SK-N-SH (cell line): ENCODE measurements at regions not wholly inside any gene's neighbourhood (a gene's known extent, or its start where the extent isn't known, plus 50 kb on each side); places are given as distances from the start of the nearest gene placed in this dataset.

Experiments
- CTCF ChIA-PET: fragments of 300-600, 350-600 bp; formaldehyde crosslinking; extraction: SDS; loops from one replicate; lab custom pipeline; 2021; lab: Yijun Ruan, JAX
- POLR2A ChIA-PET: fragments of 350-600 bp; sonication (Branson Sonifier 250); formaldehyde crosslinking; extraction: SDS; loops from one replicate; lab custom pipeline; 2020; ENCODE audit warnings: antibody characterized with exemption, inconsistent platforms; lab: Yijun Ruan, JAX
- DNase-seq: peaks from one replicate; pipeline ENCODE4 v3.0.0; 2012
- H2AFZ ChIP-seq: fragments of 200-600 bp; sonication (generic); 2 replicates; pipeline ENCODE4 v1.8.1; 2016; ENCODE audit warnings: antibody characterized with exemption, mild to moderate bottlenecking, low read depth
- H3F3A ChIP-seq: fragments of 200-600 bp; sonication (generic); replicated peaks from 2 replicates; pipeline ENCODE3; 2016; ENCODE audit warnings: antibody characterized with exemption, mild to moderate bottlenecking; ENCODE audit not compliant: insufficient read depth
- H3K27ac ChIP-seq, 2 experiments: fragments of 200-500 bp in 1 of 2; fragments of 200-600 bp in 1 of 2; sonication (Bioruptor generic) in 1 of 2; sonication (generic), shearing (Covaris generic) in 1 of 2; 2 replicates each; pipeline versions ENCODE4 v1.5.1 to v1.6.1; 2014 to 2016; ENCODE audit warnings: low read depth in 2 of 2, inconsistent platforms in 1 of 2, low read length in 1 of 2, mild to moderate bottlenecking in 1 of 2, mixed read lengths in 1 of 2
- H3K27me3 ChIP-seq: fragments of 200-600 bp; sonication (generic), shearing (Covaris generic); 2 replicates; pipeline ENCODE4 v1.6.1; 2016; ENCODE audit warnings: mixed run types; ENCODE audit not compliant: insufficient read depth
- H3K36me3 ChIP-seq, 2 experiments: fragments of 200-500 bp in 1 of 2; fragments of 200-600 bp in 1 of 2; sonication (Bioruptor generic) in 1 of 2; sonication (generic) in 1 of 2; replicated peaks in 1 of 2; 2 replicates each; pipeline versions ENCODE3 to v1.5.1; 2014 to 2016; ENCODE audit warnings: low read length in 1 of 2, mild to moderate bottlenecking in 1 of 2; ENCODE audit not compliant: insufficient read depth in 2 of 2, control insufficient read depth in 1 of 2
- H3K4me1 ChIP-seq, 2 experiments: fragments of 200-500 bp in 1 of 2; fragments of 200-600 bp in 1 of 2; sonication (Bioruptor generic) in 1 of 2; sonication (generic), shearing (Covaris generic) in 1 of 2; 2 replicates each; pipeline versions ENCODE4 v1.5.1 to v1.6.1; 2014 to 2016; ENCODE audit warnings: low read depth in 1 of 2, low read length in 1 of 2, mixed run types in 1 of 2; ENCODE audit not compliant: insufficient read depth in 2 of 2, control insufficient read depth in 1 of 2
- H3K4me2 ChIP-seq: fragments of 200-600 bp; sonication (generic), shearing (Covaris generic); 2 replicates; pipeline ENCODE4 v1.6.1; 2017; ENCODE audit warnings: mixed run types
- H3K4me3 ChIP-seq, 2 experiments: fragments of 200-500 bp in 1 of 2; fragments of 200-600 bp in 1 of 2; sonication (Bioruptor generic) in 1 of 2; sonication (generic), shearing (Covaris generic) in 1 of 2; 2 replicates each; pipeline versions ENCODE4 v1.5.1 to v1.8.1; 2014 to 2016; ENCODE audit warnings: low read depth in 2 of 2, inconsistent platforms in 1 of 2, low read length in 1 of 2, mild to moderate bottlenecking in 1 of 2, mixed read lengths in 1 of 2, moderate library complexity in 1 of 2
- H3K79me2 ChIP-seq: fragments of 200-600 bp; sonication (generic); 2 replicates; pipeline ENCODE4 v1.8.1; 2017; ENCODE audit warnings: mild to moderate bottlenecking; ENCODE audit not compliant: insufficient read depth
- H3K9ac ChIP-seq: fragments of 200-600 bp; sonication (generic); 2 replicates; pipeline ENCODE4 v1.6.1; 2017; ENCODE audit warnings: mixed run types
- H3K9me2 ChIP-seq: fragments of 200-600 bp; sonication (generic); 2 replicates; pipeline ENCODE4 v1.6.1; 2017; ENCODE audit warnings: mixed run types
- H3K9me3 ChIP-seq: fragments of 200-600 bp; sonication (generic); 2 replicates; pipeline ENCODE4 v1.6.1; 2017; ENCODE audit warnings: mixed run types, mild to moderate bottlenecking, moderate library complexity
- H4K20me1 ChIP-seq: fragments of 200-600 bp; sonication (generic); 2 replicates; pipeline ENCODE4 v1.6.1; 2017; ENCODE audit warnings: mild to moderate bottlenecking, mixed run types; ENCODE audit not compliant: insufficient read depth
- EP300 ChIP-seq, 2 experiments: IDR thresholded peaks; 2 replicates each; pipeline versions ENCODE4 v1.4.0 to v1.6.1; 2012; ENCODE audit warnings: borderline replicate concordance in 1 of 2, low read depth in 1 of 2, low read length in 1 of 2
- EZH2phosphoT487 ChIP-seq: fragments of 200-600 bp; sonication (generic); IDR thresholded peaks from 2 replicates; pipeline ENCODE4 v1.6.1; 2017; ENCODE audit warnings: low read depth, mixed run types, mild to moderate bottlenecking, antibody characterized with exemption, moderate library complexity, borderline replicate concordance
- GATA2 ChIP-seq: sonication (generic); formaldehyde crosslinking; IDR thresholded peaks from 2 replicates; pipeline ENCODE4 v1.5.0; 2020; ENCODE audit warnings: mild to moderate bottlenecking, missing genetic modification reagents
- RAD21 ChIP-seq: IDR thresholded peaks from 2 replicates; pipeline ENCODE4 v1.6.1; 2012; ENCODE audit warnings: mild to moderate bottlenecking, low read length
- RCOR1 ChIP-seq: fragments of 150-350 bp; IDR thresholded peaks from 2 replicates; pipeline ENCODE4 v1.6.1; 2017; ENCODE audit warnings: antibody characterized with exemption, low read length
- RFX5 ChIP-seq: IDR thresholded peaks from 2 replicates; pipeline ENCODE4 v1.6.1; 2012; ENCODE audit warnings: mild to moderate bottlenecking, improper control_type of control experiment, low read length
- RXRA ChIP-seq: IDR thresholded peaks from 2 replicates; pipeline ENCODE4 v1.4.0; 2012; ENCODE audit warnings: low read depth, mild to moderate bottlenecking, borderline replicate concordance
- SIN3A ChIP-seq: IDR thresholded peaks from 2 replicates; pipeline ENCODE4 v1.6.1; 2012; ENCODE audit warnings: low read depth, mild to moderate bottlenecking, low read length, moderate library complexity, borderline replicate concordance
- YY1 ChIP-seq: IDR thresholded peaks from 2 replicates; pipeline ENCODE4 v1.4.0; 2012; ENCODE audit warnings: low read depth, mild to moderate bottlenecking
- WGBS: methylation state at CpG from one replicate; pipeline ENCODE4 v1.1.6; 2017; ENCODE audit warnings: low lambda C conversion rate; 5-methylcytosine and 5-hydroxymethylcytosine counted together
- TF ChIP-seq, protein P1 (sequence below): fragments of 150-350 bp; IDR thresholded peaks from 2 replicates; pipeline ENCODE4 v1.6.1; 2016; ENCODE audit warnings: mild to moderate bottlenecking, low read depth, low read length
- TF ChIP-seq, protein P2 (sequence below): IDR thresholded peaks from 2 replicates; pipeline ENCODE4 v1.4.0; 2012; ENCODE audit warnings: low read depth, borderline replicate concordance
- TF ChIP-seq, protein P3 (sequence below): IDR thresholded peaks from 2 replicates; pipeline ENCODE4 v1.4.0; 2012; ENCODE audit warnings: low read depth
- TF ChIP-seq, protein P4 (sequence below): fragments of 150-350 bp; IDR thresholded peaks from 2 replicates; pipeline ENCODE4 v1.6.1; 2017; ENCODE audit warnings: antibody characterized with exemption, low read length, low read depth, borderline replicate concordance
- TF ChIP-seq, protein P5 (sequence below): IDR thresholded peaks from 2 replicates; pipeline ENCODE4 v1.6.1; 2012; ENCODE audit warnings: mild to moderate bottlenecking, low read depth, low read length, moderate library complexity

DNA sequence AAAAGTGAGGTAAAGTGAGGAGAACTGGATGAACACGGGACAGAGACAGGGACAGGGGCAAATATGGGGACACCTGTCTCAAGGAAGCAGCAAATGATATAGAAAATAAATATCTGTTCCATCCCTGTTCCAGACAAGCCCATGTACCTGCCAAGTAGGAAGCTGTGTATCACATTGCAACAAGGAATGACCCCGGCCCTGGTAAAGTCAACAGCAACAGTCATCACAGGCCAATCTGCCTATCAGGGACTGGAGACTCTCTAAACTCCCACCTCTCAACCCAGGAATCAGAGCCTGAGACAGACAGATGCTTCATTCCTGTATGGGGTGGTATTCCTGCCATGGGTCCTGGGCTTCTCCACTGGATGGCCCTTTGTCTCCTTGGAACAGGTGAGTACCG lies 156.6 kb upstream of the PRSS1 start (continued):
- TF ChIP-seq, protein P1, sequence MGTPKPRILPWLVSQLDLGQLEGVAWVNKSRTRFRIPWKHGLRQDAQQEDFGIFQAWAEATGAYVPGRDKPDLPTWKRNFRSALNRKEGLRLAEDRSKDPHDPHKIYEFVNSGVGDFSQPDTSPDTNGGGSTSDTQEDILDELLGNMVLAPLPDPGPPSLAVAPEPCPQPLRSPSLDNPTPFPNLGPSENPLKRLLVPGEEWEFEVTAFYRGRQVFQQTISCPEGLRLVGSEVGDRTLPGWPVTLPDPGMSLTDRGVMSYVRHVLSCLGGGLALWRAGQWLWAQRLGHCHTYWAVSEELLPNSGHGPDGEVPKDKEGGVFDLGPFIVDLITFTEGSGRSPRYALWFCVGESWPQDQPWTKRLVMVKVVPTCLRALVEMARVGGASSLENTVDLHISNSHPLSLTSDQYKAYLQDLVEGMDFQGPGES: no peak
- TF ChIP-seq, all 33 proteins: peak for 0

DNA sequence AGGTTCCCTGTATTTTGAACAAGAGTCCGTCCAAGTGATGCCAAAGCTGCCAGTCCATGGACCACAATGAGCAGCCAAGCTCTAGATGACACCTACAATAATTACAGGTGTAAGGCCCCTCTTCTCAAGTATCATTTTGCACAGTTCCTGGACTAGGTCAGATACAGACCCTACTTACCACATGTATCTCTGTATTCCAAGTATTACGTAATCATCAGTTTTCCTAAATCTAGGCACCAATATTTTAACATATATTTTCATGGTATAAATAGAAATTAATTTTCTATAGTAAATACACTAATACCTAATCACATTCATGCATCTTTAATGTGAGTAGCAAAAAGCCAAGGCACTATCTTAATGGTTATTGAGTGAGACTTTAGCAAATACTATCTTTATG lies 157.0 kb upstream of the PRSS1 start:
- Histone ChIP-seq H3K4me3 (no peak overlapping the region), H4K20me1 (no peaks in the 10 kb centered on the region), H3K27me3 (peaks cover 3% of the 10 kb centered on the region; the same call in 1 of the 2 replicates), H3K9ac (no peak overlapping the region), H2AFZ (no peak overlapping the region), H3K4me2 (no peak overlapping the region), H3K9me3 (no peaks in the 10 kb centered on the region), H3K36me3 (no peaks in the 10 kb centered on the region), H3K4me1 (peaks cover 0 to under 1% of the 10 kb centered on the region in 2 experiments; a peak in 1 of 4 replicates), H3K79me2 (no peaks in the 10 kb centered on the region), H3K27ac (no peak overlapping the region), H3K9me2 (no peaks in the 10 kb centered on the region), H3F3A (no peaks in the 10 kb centered on the region)
- ChIA-PET POLR2A (no interaction called here), CTCF (interaction anchor here (1.0 to 7.2 kb wide), 4 partner anchors 11 to 191 kb away, joined by 3 to 68 read pairs (median 38); no protein-coding TSS in a partner anchor)
- 85% methylated on average over 2 of the region's 2 CpGs for WGBS
- no peak for TF ChIP-seq EP300 (IDR thresholded peaks at IDR 0.05; ENCODE audit: borderline replicate concordance in 1 of 2, low read depth in 1 of 2, low read length in 1 of 2)
- TF ChIP-seq RCOR1: no peak
- no peak for TF ChIP-seq EZH2phosphoT487
- TF ChIP-seq RAD21: no peak
- TF ChIP-seq SIN3A: no peak
- TF ChIP-seq, protein P1: no peak
- DNase-seq: no peak

DNA sequence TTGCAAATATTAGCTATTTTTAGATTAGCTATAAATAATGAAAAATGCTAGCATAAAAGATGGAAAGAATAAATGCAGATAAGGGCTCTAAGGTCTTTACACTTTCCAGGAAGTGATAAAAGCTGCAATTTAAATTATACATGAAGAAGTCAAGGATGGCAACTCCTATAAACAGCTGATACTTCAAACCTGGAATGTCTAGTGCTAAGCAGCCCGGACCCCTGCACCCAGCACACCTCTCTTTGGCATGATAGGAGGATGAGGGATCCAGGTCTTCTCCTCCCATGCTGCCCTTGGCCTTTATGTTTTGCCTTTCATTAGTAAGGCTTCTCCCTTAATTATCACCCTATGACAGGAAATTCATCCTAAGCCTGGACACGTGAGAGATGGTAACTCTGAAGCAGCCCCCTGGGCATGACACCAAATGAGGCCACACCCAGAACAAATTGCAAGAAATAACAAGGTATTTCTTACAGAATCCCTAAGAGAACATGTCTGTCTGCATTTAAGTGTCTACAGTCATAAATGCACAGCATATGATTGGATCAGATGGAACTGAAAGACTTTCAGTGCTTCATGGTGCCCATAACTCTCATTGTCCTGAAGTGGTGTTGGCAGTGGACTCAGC lies 158.3 kb upstream of the PRSS1 start:
- no peaks in the 10 kb centered on the region for H3K9me3 ChIP-seq
- no peak overlapping the region for H3K9ac ChIP-seq
- POLR2A ChIA-PET: no interaction called here
- 64% methylated on average over 2 of the region's 2 CpGs for WGBS
- no peaks in the 10 kb centered on the region for H3K9me2 ChIP-seq
- CTCF ChIA-PET: interaction anchor here (1.1 to 7.2 kb wide), 7 partner anchors 13 to 192 kb away, joined by 3 to 68 read pairs (median 4); no protein-coding TSS in a partner anchor
- H3K79me2 ChIP-seq: no peaks in the 10 kb centered on the region
- no peak overlapping the region for H3K27ac ChIP-seq
- no peak for DNase-seq
- no peaks in the 10 kb centered on the region for H3K4me1 ChIP-seq
- no peak overlapping the region for H3K4me3 ChIP-seq
- H3F3A ChIP-seq: no peaks in the 10 kb centered on the region
- TF ChIP-seq RXRA (no peak), YY1 (no peak), GATA2 (no peak), RFX5 (no peak), RAD21 (no peak)
- TF ChIP-seq, protein P2, sequence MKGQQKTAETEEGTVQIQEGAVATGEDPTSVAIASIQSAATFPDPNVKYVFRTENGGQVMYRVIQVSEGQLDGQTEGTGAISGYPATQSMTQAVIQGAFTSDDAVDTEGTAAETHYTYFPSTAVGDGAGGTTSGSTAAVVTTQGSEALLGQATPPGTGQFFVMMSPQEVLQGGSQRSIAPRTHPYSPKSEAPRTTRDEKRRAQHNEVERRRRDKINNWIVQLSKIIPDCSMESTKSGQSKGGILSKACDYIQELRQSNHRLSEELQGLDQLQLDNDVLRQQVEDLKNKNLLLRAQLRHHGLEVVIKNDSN: no peak
- TF ChIP-seq, protein P3, sequence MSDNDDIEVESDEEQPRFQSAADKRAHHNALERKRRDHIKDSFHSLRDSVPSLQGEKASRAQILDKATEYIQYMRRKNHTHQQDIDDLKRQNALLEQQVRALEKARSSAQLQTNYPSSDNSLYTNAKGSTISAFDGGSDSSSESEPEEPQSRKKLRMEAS: no peak
- TF ChIP-seq, protein P4, sequence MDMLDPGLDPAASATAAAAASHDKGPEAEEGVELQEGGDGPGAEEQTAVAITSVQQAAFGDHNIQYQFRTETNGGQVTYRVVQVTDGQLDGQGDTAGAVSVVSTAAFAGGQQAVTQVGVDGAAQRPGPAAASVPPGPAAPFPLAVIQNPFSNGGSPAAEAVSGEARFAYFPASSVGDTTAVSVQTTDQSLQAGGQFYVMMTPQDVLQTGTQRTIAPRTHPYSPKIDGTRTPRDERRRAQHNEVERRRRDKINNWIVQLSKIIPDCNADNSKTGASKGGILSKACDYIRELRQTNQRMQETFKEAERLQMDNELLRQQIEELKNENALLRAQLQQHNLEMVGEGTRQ: no peak
- TF ChIP-seq, protein P5, sequence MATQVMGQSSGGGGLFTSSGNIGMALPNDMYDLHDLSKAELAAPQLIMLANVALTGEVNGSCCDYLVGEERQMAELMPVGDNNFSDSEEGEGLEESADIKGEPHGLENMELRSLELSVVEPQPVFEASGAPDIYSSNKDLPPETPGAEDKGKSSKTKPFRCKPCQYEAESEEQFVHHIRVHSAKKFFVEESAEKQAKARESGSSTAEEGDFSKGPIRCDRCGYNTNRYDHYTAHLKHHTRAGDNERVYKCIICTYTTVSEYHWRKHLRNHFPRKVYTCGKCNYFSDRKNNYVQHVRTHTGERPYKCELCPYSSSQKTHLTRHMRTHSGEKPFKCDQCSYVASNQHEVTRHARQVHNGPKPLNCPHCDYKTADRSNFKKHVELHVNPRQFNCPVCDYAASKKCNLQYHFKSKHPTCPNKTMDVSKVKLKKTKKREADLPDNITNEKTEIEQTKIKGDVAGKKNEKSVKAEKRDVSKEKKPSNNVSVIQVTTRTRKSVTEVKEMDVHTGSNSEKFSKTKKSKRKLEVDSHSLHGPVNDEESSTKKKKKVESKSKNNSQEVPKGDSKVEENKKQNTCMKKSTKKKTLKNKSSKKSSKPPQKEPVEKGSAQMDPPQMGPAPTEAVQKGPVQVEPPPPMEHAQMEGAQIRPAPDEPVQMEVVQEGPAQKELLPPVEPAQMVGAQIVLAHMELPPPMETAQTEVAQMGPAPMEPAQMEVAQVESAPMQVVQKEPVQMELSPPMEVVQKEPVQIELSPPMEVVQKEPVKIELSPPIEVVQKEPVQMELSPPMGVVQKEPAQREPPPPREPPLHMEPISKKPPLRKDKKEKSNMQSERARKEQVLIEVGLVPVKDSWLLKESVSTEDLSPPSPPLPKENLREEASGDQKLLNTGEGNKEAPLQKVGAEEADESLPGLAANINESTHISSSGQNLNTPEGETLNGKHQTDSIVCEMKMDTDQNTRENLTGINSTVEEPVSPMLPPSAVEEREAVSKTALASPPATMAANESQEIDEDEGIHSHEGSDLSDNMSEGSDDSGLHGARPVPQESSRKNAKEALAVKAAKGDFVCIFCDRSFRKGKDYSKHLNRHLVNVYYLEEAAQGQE: no peak
- H3K4me2 ChIP-seq: no peak overlapping the region
- no peaks in the 10 kb centered on the region for H4K20me1 ChIP-seq
- H2AFZ ChIP-seq: no peak overlapping the region
- H3K36me3 ChIP-seq: no peaks in the 10 kb centered on the region
- no peaks in the 10 kb centered on the region for H3K27me3 ChIP-seq
